NB4 (cell line): ENCODE measurements at regions not wholly inside any gene's neighbourhood (a gene's known extent, or its start where the extent isn't known, plus 50 kb on each side); places are given as distances from the start of the nearest gene placed in this dataset.
"Not testable (repeated sequence)": the region's sequence is repeated elsewhere in the genome, so short reads cannot be mapped to it uniquely, and the experiment has no call there.

ENCODE experiments used
- DNase-seq: peaks from one replicate; pipeline ENCODE4 v3.0.0; 2010; ENCODE audit warnings: low read depth
- H3K4me3 ChIP-seq: one replicate; pipeline ENCODE4 v1.5.1; 2011; ENCODE audit warnings: mild to moderate bottlenecking, low read depth, low read length, moderate library complexity
- CTCF ChIP-seq: IDR thresholded peaks from one replicate; pipeline ENCODE4 v1.5.1; 2012; ENCODE audit warnings: low read depth, low read length
- MAX ChIP-seq: IDR thresholded peaks from 2 replicates; pipeline ENCODE4 v1.6.1; 2011; ENCODE audit warnings: low read depth, low read length
- MYC ChIP-seq: IDR thresholded peaks from 2 replicates; pipeline ENCODE4 v1.6.1; 2011; ENCODE audit warnings: low read depth, low read length
- POLR2A ChIP-seq: IDR thresholded peaks from 2 replicates; pipeline ENCODE4 v1.6.1; 2011; ENCODE audit warnings: mild to moderate bottlenecking; ENCODE audit not compliant: insufficient read length; ENCODE audit errors: extremely low read depth

GRCh38 chr2:175728032-175728431 lies 274.0 kb downstream of the LNPK start:
- no peak for DNase-seq
- H3K4me3 ChIP-seq = no peak overlapping the region
- no peak for TF ChIP-seq MAX
- TF ChIP-seq MYC = no peak
- TF ChIP-seq POLR2A = no peak
- TF ChIP-seq CTCF = no peak

- TF ChIP-seq MYC = no peak
- TF ChIP-seq POLR2A = no peak
- no peak for TF ChIP-seq CTCF
- TF ChIP-seq MAX = no peak
- no peak overlapping the region for H3K4me3 ChIP-seq
- no peak for DNase-seq
Measured at GRCh38 chr2:175726223-175726622, 275.8 kb downstream of the LNPK start.

- no peak for DNase-seq
- H3K4me3 ChIP-seq = no peak overlapping the region
- no peak for TF ChIP-seq MAX
- no peak for TF ChIP-seq POLR2A
- no peak for TF ChIP-seq MYC
- no peak for TF ChIP-seq CTCF
Measured at GRCh38 chr2:175709248-175709647, 292.8 kb downstream of the LNPK start.

GRCh38 chr2:175707322-175707721 lies 294.7 kb downstream of the LNPK start:
- no peak for DNase-seq
- no peak overlapping the region for H3K4me3 ChIP-seq
- no peak for TF ChIP-seq CTCF
- no peak for TF ChIP-seq MAX
- no peak for TF ChIP-seq POLR2A
- TF ChIP-seq MYC = no peak

- H3K4me3 ChIP-seq, DNase-seq: not testable (repeated sequence)
Measured at GRCh38 chr2:175704568-175704967, 297.5 kb downstream of the LNPK start.

GRCh38 chr2:175698061-175698460 lies 304.0 kb downstream of the LNPK start:
- DNase-seq = no peak
- TF ChIP-seq POLR2A (no peak), CTCF (no peak), MAX (no peak), MYC (no peak)
- H3K4me3 ChIP-seq = no peak overlapping the region
